Limb (tissue), 2 donors: ENCODE measurements at regions not wholly inside any gene's neighbourhood (a gene's known extent, or its start where the extent isn't known, plus 50 kb on each side); places are given as distances from the start of the nearest gene placed in this dataset.

ENCODE experiments used
- DNase-seq, 2 donors: peaks; one replicate each; pipeline ENCODE4 v3.0.0-alpha.2; 2016; ENCODE audit errors: extremely low spot score in 2 of 2

DNA sequence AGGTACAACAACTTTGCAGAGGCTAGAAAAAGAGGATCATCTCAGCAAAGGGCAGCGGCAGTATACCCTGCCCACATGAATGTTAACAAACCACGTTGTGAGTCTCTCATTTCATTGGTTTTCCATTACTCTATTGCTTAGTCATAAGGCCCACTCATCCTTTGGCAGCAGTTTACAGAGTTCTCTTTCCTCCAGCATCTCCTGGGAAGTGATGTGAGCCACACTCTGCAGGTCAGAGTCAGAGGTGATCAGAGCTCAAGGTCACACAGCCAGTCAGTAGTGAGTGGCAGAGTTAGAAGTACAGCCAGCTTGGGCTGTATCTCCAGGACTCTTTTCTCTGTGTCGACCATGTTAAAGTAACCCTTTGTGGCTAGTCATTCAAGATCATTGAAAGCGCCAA lies 599.6 kb upstream of the GRAMD2B start:
- DNase-seq = no peak

- no peak for DNase-seq
These were observed 597.0 kb upstream of the GRAMD2B start for GRCh38 chr5:125826214-125826613.

GRCh38 chr5:125829349-125829748 lies 593.9 kb upstream of the GRAMD2B start:
- no peak for DNase-seq

- DNase-seq = no peak
These were observed 589.8 kb upstream of the GRAMD2B start for GRCh38 chr5:125833398-125833797.

GRCh38 chr5:125834438-125835115 lies 588.6 kb upstream of the GRAMD2B start:
- DNase-seq = no peak

DNA sequence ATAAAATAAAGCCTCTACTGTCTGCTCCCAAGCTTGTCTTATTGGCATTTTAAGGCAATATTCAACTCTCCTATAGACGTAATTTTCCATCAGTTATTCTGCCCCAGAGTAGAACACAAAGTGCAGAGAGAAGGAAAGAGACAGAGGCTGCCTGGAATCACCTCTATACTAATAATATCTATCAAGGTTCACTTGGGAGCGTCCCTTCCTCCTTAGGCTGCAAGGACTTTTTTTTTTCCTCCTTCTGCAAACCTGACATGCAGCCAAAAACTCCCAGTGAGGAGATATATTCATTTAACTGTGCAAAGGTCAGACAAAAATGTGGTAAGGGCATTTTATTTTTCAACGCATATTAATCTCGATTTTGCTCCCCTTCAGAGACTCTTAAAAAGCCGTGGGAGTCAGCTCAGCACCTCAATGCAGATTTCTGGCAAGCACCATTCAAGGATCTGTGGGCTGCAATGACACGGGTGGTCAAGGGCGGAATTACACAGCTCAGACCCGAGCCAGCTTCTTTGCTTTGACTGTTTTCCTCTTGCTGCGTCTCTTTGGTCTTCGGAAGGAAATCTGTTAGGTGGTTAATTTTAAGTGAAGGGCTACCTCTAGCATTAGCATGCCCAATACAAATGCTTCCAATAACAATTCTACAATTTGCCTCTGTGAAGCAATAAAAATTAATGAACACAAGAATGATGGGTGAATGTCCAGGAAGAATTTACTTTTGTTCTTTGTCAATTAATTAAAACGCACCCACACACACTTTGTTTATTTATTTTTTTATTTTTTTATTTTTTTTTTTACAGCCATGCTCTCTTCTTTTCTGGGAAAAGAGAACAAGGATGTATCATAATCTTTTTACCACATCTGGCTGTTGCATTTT lies 587.7 kb upstream of the GRAMD2B start:
- peak; percentile 62 to 74 for DNase-seq

DNA sequence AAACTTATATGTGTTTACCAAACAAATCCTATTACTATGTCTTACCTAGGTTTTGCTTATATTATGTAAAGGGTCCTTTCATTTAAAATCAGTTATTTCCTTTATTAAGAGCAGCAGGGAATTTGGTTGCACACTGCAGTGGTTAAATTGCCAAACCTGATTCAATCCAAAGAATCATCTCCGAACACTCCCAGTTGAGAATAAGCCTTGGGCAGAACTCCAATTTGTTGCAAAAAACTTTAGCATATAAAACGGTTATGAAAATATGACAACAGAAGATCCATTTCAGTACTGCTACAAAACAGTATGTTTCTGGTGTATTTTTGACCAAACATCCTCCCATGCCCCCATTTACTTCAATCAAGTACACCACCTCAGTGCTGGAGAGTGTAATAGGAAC lies 587.0 kb upstream of the GRAMD2B start:
- DNase-seq = no peak

DNA sequence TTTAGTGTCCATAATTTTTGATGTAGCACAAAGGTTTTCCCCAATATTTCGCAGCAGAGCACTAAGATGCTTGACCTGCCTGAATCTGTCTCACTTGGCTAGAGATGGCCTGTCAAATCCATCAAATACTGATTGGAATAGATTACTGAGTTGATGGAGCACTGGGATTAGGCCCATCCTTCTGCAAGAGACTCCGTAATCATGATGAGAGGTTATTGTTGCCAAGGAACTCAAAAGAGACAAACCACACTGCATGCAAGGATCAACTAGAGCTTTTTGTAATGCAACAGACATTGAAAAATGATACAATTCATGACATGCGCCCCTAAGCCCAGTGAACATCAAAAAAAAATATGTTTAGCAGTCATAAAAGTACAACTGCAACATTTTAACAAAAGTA lies 585.3 kb upstream of the GRAMD2B start:
- DNase-seq = no peak

GRCh38 chr5:125847561-125847960 lies 575.6 kb upstream of the GRAMD2B start:
- no peak for DNase-seq

- no peak for DNase-seq
These were observed 574.5 kb upstream of the GRAMD2B start for GRCh38 chr5:125848751-125849150.

DNA sequence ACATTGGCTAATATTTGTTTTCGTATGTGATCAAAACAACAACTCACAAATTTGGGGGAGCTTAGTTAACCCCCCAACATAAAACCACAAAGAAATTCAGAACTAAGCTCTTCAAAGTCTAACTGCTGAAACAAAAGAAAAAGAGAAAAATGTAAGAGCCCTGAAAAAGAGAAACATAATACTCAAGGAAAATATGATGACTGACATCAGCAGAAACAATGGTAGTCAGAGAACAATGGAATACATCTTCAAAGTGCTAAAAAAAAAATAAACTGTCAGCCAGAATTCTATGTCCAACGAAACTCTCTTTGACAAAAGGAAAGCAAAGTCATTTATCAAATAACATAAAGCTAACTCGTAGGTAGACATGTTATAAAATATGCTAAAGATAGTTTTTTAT lies 566.3 kb upstream of the GRAMD2B start:
- no peak for DNase-seq

- no peak for DNase-seq
These were observed 559.6 kb upstream of the GRAMD2B start for GRCh38 chr5:125863579-125863978.

DNA sequence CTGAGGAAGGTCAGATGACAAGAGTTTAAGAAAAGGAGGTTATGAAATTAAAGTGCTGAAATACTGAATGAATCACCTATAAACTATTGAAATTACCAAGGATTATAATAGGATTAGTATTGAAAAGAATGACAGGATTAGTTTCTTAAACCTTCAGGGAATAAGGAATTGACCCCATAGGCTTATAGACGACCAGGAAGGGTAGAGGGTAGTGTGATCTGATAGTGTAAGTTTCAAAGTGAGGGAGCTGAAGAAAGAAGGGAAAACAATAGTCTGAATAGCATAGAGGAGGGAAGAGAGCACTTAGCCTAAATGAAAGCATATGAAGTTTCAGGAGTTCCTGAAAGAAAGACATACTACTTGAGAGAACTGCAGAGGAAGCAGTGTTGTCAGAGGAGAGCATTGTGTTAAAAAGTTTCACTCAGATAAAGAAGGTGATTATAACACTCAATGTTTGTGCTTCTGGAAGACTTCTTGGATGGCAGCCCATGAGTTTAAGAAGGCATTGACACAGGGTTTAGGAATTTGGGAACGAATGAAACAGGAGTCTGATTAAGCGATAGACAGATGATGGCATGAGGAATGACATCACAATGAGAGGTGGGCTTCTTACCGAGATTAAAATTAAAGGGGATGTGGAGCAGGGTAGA lies 557.9 kb upstream of the GRAMD2B start:
- no peak for DNase-seq

GRCh38 chr5:125868036-125868435 lies 555.2 kb upstream of the GRAMD2B start:
- DNase-seq = no peak

GRCh38 chr5:125870256-125870655 lies 553.0 kb upstream of the GRAMD2B start:
- peak in 1 of 2 donors; percentile 8 for DNase-seq

DNA sequence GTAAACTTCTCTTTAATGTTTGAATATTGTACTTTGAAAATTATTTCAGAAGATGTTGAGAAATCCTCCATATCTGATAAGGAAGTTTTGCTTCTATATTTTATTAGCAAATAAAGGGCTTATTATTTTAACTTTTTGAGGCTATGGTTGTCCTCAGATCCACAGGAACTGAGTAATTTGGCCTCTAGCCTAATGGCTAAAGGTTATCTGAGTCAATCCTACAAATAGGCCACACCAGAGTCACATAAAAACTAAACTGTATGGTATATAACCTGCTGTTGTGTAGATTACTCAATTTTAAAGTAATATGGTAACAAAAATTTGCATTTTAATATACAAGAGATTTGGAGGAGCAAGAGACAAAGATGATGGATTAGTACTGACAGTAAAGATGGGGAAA lies 549.2 kb upstream of the GRAMD2B start:
- DNase-seq = no peak

DNA sequence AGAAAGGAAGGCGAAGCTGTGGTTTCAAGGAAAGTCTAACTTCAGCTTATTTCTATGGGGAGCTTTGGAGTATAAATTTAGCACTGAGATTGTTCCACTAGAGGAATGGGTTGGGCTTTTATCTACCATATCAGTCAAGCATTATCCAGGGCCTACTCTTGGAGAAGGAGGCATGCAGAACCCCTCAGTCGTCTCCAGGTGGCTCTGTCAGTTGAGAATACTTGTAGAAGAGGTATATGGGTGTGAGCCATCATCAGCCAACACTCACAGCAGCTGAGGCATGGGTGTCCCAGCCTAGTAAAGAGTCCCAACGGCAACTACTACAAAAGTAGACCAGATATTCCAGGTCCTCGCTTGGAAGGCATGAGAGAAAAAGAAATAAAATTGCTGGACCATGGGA lies 548.5 kb upstream of the GRAMD2B start:
- no peak for DNase-seq

- no peak for DNase-seq
These were observed 546.0 kb upstream of the GRAMD2B start for GRCh38 chr5:125877248-125877647.

- DNase-seq = no peak
These were observed 541.1 kb upstream of the GRAMD2B start for GRCh38 chr5:125882061-125882460.

- DNase-seq = no peak
These were observed 540.0 kb upstream of the GRAMD2B start for GRCh38 chr5:125883223-125883622.

DNA sequence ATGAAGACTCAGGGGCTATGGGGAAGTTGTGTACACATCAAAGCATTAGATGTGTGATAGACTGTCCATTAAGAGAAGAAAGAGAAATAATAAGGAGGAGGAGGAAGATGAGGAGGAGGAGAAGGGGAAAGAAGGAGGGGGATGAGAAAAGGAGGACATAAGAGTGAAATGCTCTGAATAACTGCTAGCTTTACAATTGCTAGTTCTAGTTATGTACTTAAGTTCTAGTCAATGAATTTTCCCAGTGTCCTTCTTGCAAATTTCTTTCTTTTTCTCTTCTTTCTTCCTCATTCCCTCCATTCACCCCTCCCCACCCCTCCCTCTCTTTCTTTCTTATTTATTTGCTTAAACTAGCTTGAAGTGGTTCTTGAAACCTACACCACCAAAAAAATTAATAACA lies 534.9 kb upstream of the GRAMD2B start:
- no peak for DNase-seq

- DNase-seq = peak in 1 of 2 donors; percentile 30
These were observed 532.7 kb upstream of the GRAMD2B start for GRCh38 chr5:125890511-125890931.
